HG03064 (cell line): ENCODE measurements at regions not wholly inside any gene's neighbourhood (a gene's known extent, or its start where the extent isn't known, plus 50 kb on each side); places are given as distances from the start of the nearest gene placed in this dataset.
"Not testable (repeated sequence)": the region's sequence is repeated elsewhere in the genome, so short reads cannot be mapped to it uniquely, and the experiment has no call there.

Source experiments
- ATAC-seq: cut with Tn5 transposase; IDR thresholded peaks from one replicate; pipeline ENCODE4 v1.9.1; 2021; ENCODE audit warnings: low read depth; ENCODE audit not compliant: unreplicated experiment

DNA sequence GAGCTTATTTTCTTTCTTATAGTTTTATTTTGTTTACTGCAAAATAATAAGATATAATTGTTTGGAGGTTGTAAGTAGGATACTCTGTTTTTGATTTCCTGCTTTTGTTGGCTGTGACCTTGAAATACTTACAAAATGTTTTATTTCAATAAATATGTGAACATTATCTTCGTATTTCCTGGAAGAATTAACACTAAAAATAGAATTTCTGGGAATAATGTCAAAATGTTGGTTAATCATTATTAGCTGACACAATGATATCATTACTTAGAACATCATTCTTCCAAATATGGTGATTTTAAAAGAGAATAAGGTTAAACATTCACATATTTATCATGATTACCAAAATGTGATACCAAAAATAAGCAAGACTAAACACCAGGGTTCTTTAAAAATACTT is 1148.6 kb upstream of the PRR20A start:
- ATAC-seq, result no peak

DNA sequence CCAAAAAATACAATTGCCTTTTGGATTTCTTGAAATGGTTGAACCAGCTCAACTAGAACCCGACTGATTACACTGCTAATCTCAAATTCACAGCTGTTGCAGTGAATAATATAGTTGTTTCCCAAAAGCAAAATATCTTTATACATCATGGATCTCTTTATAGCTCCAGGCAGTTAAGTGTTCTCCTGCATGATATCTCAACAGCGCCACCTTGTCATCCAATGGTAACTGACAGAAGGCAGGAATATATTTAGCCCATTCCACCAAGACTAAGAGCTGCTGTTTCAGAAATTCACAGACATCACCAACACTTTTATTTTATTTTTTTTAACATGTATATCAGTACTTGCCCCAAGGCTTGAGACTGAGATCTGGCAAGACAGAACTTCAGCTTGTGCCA is 1141.0 kb upstream of the PRR20A start:
- no peak for ATAC-seq

DNA sequence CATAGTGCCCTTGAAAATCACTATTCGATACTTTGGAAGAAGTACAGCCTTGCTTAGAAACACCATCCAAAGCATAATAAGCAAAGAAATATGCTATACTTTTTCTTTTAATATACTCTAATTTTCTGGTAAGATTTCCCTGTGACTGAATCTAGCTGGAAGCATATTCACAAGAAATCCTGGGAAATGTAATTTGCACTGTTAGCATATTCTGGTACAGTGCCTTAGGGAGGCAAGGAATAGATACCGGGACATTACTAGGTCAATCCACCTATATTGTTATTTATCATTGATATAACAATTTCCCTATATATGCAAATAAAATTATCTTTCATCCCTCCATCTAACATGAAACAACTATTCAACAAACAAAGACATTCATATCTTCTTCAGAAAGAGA is 1131.3 kb upstream of the PRR20A start:
- no peak for ATAC-seq

DNA sequence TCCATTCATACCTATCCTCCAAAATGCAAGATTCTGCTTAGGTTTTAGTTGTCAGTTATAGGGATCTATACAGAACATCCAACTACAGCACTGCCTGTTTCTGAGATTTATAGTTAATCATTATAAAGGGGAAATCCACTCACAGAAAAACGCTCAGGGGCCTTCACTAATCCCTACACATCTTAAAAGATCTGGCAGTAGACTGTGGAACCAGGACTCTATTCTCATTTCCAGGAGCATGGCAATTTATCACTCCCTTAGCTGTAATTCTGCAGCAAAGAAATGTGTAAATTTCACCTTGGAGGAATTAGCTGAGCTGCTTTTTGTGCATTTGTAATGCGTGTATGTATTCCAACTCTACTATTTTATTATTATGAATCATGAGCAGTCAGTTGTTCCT is 1128.1 kb upstream of the PRR20A start:
- no peak for ATAC-seq

DNA sequence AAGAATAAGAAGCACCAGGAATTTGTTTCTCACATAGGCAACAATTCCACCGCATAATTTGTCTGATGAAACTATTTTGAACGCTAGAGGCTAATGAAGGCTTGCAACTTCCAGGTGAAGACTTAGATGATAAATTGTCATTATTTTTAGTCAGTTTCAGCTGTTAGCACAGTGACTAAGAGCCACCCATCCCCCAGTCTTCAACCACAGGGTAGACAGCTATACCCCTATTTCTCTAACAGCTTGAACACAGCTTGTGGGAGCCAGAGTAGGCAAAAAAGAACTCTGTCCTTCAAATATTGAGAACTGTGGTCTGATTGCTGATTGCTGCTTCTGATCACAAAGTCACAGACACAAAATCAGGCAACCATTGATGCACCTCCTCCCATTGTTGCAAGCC is 1124.8 kb upstream of the PRR20A start:
- no peak for ATAC-seq

DNA sequence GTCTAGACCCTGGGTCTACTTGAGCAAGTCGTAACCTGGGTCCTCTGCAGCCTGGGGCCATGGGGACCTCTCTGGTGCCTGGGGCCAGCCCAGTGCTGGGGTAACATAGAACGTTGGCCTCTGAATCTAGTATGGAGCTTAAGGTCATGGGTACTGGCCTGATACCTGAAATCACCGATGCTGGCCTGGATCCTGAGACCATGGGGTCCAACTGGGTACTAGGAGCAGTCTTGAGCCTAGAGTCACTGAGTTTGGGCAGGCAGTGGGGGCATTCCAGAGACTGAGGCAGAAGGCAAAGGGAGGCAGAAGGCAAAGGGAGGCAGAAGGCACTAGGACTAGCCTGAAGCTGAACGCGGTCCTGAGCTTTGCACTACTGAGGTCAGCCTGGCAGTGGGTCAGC is 1121.1 kb upstream of the PRR20A start:
- no peak for ATAC-seq

DNA sequence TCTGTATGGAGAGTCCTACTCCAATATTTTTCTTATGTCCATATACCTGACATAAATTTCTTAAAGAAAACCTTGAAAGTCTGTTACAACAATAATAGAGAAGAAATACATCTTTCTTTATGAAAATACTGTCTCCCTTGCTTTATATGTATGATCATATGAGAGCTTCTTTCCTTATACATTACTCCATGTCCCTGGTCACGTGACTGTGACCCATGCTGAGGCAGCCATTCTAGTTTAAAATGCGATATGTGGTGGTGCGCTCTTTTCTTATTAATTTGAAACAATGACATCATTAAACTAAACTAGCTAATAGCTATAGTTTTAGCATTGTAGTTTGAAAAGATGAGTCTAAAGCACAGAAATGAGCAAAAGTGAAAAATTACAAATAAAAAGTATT is 1120.3 kb upstream of the PRR20A start:
- no peak for ATAC-seq

DNA sequence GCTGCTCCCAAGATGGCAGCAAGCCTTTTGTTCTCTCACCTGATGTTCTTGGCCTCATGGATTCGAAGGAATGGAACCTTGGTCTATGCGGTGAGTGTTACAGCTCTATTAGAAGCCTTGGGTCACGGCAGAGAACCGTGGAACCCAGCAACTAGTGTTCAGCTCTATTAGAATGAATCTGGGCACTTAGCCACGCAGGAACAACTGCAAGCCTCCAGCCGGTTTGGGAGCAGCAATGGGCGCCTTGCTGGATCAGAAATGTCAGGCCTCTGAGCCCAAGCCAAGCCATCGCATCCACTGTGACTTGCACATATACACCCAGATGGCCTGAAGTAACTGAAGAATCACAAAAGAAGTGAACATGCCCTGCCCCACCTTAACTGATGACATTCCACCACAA is 1100.7 kb upstream of the PRR20A start:
- ATAC-seq, result no peak

DNA sequence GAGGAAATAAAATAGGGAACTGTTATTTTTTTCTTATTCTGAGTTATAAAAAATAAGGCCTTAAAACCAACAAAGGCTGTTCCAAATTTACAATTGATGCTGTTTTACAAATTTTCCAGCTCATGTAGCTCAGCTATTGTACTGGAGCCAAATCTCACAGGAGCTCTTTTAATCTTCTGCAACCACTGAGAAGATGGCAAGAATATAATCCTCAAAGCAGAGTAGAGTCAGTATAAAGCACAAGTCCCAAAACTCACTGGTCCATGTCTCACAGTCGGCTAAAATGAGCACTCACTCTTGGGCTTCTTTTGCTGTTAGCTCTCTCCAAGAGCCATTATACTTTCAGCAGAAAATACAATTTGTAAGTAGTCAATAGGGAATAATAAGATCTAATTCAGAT is 1074.4 kb upstream of the PRR20A start:
- no peak for ATAC-seq

DNA sequence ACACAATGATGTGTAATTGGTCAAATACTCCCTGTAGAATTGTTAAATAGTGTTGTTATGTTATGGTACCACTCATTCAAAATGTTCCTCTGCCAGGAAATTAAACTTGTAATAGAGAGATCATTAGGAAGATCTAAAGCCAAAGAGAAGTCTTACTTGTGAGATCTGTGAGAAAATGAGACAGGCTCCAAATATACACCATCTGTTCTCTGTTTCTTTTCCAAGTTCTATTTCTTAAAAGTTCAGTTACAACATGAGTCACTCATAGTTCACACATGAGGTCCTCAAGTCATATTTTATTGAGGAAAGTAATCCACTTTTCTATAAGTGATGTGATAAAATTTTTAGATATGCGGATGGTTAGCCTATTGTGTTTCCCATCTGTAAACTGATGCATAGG is 1038.1 kb upstream of the PRR20A start:
- no peak for ATAC-seq

DNA sequence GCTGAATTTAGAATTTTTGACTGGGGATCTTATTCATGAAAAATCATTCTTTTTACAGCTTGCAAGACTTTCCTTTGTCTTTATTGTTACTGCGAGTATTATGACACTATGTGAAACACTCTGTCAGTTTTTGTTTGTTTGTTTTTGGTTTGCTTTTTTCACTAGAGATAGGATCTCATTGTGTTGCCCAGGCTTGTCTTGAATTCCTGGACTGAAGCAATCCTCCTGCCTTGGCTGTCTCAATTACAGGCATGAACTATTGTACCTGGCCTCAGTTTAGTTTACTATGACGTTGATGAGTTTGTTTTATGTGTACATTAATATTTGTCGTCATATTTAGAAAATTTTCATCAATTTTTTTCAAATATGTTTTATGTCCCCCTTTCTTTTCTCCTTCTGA is 1030.0 kb upstream of the PRR20A start:
- no peak for ATAC-seq

DNA sequence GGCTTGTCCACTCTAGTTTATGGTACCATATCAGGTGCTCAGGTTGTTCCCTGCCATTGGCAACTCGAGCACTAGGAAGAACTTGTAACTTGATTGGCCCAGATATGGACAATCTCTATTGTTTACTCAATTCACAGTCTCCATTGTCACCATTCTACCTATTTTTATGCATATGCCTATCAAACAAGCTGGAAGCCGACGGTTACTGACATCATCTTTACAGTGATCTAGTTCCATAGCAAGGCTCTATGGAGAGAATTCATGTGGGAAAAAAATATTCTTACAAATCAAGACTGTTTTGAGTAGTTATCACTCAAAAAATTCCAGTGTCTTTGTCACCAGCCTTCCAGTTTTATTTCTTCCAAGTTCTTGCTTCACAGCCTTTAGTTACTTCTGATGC is 1006.2 kb upstream of the PRR20A start:
- ATAC-seq, result no peak

DNA sequence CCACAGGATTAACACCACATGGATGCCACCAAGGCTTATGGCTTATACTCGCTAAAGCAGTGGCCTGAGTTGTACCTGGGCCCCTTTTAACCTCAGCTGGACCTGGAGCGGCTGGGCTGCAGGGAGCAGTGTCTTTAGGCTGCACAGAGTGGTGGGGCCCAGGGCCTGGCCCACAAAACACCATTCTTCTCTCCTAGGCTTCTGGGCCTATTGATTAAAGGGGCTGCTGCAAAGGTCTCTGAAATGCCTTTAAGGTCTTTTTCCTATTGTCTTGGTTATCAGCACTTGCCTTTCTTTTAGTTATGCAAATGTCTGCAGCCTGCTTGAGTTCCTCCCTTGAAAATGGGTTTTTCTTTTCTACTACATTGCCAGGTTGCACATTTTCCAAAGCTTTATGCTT is 973.9 kb upstream of the PRR20A start:
- ATAC-seq, result no peak

DNA sequence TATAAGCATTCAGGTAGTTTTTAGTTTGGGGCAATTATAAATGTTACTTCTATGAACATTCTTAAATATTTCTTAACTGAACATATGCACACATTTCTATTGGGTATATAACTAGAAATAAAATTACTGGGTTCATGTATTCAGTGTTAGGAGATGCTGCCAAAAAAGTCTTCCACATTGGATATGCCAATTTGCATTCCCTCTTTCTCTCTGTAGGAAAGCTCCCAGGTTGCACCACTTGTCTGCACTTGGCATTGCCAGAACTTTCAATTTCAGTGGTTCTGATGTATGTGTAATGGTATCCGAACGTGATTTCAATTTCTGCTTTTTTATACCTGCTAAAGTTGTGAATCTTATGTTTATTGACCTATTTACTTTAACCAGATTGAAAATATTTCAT is 972.1 kb upstream of the PRR20A start:
- no peak for ATAC-seq

DNA sequence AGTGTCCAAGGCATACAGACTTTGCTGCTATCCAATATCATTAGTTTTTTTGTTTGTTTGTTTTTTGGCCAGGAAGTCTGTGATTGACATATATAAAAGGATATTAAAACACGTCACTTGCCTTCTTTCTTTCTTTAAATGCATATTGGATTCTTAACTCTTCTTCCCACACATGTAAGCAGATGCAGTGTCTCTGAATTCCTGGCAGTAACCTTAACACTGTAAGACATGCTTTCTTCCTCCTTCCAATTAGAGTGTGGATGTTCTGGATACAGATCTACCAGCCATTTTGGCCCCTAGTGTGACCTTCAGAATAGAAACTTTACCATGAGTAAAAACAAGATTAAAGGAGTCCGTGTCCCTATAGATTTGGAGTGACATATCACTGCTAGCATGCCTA is 967.4 kb upstream of the PRR20A start:
- ATAC-seq, result no peak

DNA sequence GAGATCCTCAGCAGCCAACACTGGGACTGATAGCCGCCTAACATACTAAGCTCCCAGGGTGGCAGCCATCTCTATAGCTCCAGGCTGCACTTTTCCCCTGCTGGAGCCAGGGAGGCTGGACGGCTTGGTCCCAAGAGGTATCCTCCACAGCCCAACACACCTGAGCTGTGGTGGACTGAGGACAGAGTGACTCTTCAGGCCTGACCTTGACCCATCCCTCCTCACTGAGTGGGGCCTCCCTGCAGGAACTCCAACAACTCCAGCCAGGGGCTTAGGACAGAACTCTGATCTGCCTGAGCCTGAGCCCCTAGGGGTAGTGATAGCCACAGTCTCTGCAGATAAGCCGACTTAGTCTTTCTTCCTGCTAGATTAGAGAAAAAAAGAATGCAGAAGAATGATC is 958.1 kb upstream of the PRR20A start:
- ATAC-seq, result no peak

DNA sequence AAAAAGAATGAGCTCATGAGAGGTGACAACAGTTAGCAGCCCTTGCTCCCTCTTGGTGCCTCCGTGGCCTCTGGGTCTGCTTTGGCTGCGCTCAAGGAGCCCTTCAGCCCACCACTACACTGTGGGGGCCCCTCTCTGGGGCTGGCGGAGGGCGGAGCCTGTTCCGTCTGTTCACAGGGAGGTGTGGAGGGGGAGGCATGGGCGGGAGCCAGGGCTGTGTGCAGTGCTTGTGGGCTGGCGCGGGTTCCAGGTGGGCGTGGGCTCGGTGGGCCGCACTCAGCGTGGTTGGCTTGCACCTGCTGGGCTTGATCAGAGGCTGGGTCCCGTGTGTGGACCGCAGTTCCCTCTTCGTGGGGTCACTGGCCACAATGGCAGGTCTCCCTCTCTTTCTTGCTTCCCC is 953.4 kb upstream of the PRR20A start:
- no peak for ATAC-seq

DNA sequence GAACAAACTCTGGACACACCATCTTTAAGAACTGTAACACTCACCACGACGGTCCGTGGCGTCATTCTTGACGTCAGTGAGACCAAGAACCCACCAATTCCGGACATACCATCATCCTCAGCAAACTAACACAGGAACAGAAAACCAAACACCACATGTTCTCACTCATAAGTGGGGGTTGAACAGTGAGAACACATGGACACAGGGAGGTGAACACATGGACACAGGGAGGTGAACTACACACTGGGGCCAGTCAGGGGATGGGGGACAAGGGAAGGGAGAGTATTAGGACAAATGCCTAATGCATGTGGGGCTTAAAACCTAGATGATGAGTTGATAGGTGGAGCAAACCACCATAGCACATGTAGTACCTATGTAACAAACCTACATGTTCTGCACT is 952.1 kb upstream of the PRR20A start:
- ATAC-seq, result not testable (repeated sequence)

DNA sequence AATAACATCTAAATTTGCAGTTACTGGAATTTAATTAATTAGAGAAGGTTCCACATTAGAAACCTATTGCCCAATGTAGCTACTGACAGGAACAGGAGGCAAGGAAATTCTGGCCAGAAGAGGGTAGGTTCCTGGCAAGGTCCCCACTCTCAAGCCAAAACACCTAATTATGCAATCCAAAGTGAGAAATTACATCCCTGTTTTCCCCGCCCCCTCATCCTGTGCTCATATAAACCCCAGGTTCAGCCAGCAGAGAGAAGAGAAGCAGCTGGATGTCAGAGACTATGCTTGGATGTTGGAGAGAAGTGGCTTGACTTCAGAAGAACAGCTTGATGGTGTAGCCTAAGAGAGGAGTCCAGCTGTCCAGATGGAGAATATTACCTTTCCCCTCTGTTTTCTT is 951.3 kb upstream of the PRR20A start:
- ATAC-seq, result no peak

DNA sequence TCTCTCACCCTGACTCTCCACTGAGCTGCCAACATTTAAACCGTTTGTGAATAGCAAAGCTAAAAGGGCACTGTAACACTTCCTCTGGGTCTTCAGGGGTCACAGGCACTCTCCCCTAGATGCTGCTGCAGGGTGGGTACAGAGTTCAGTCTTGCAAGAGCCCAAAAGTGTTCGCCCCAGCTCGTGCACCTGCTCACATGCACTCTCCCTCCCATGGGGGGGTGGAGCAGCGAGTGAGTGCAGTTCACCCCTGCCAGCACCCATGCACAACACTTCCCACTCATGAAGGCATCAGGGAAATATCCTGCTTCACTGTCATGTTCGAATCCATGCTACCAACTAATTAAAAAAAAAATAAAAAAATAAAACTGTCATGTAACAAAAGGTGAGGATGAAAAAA is 950.7 kb upstream of the PRR20A start:
- ATAC-seq, result no peak

DNA sequence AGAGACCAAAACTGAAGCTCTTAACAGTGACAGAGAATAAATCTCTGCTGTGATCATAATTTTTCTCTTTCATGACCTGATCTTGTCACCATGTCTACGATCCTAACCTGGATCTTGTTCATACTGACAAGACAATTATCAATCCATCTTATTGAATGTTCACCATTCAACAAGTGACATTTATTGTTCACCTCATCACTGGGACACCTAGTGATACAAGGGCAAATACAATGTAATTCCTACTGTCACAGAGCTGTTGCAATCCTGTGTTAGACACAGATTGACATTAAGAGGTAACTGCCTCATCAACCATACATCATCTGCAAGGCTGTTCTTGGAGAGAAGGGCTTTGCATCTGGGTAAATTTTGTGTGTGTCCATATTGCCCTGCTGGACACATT is 942.4 kb upstream of the PRR20A start:
- ATAC-seq, result no peak

DNA sequence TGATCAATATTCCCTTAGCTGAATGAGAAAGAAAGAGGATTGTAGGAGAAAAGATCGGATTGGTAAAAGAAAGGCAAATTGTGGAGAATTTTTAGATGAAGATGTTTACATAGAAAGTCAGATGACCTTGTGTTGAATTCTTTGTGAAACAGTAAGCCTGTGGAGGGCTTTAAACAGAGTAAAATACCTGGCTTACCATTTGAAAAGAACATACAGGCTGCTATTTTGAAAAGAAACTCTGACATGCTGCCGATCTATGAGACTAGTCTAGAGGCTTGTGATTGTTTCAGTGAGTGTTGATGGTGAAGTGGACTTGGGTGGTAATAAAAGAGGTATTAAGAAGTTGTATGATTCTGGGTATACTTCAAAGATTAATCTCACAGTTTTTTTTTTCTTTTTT is 938.9 kb upstream of the PRR20A start:
- ATAC-seq, result no peak

DNA sequence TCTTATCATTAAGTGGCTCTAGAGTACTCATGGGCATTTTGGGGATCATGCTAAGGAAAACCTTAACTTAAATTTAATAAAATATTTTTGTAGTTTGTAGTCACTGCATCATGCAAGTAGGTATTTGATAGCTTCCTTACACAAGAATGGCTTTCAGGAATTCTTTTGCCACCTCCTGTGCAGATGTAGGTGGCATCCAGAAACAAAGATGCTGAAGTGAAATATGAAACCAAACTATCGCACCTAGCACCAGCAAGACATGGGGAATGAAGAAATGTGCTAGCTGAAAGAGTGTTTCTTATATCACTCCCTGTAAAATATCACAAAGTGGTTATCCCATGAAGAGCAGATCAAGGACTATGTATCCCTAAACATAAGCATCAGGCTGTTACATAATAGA is 924.5 kb upstream of the PRR20A start:
- no peak for ATAC-seq

DNA sequence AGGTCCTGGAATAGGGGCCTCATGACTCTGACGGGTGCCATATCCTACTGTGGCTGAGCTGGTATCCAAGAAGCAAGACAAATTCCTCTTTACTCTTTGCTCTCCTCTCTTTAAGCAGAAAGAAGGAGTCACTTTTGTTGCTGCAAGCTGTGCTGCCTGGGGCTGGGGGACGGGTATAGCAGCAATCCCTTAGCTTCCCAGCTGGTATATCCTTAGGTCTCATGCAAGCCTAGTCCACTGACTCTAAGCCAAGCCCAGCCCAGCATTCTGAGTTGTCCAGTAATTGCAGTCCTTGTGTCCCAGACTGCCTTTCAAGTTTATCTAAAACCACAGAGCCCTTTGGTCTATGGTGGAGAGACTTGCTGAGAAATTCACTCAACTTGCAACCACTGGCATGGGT is 893.0 kb upstream of the PRR20A start:
- ATAC-seq, result no peak
